ENCODE measurements at regions not wholly inside any gene's neighbourhood (a gene's known extent, or its start where the extent isn't known, plus 50 kb on each side); places are given as distances from the start of the nearest gene placed in this dataset.

GRCh38 chr22:48639896-48640748 is 1187.6 kb downstream of the BRD1 start:
- H3K4me3 ChIP-seq (replicated peaks; ENCODE audit: low read depth, low read length): no peak overlapping the region
- DNase-seq (ENCODE audit: extremely low read depth, low read depth): no peak
- no peak for TF ChIP-seq CTCF (IDR thresholded peaks at IDR 0.05; ENCODE audit: low read depth, low read length, missing control alignments)

GRCh38 chr22:48639021-48639795 is 1188.5 kb downstream of the BRD1 start:
- H3K4me3 ChIP-seq (replicated peaks; ENCODE audit: low read depth, low read length): no peak overlapping the region
- no peak for DNase-seq (ENCODE audit: extremely low read depth, low read depth)
- no peak for TF ChIP-seq CTCF (IDR thresholded peaks at IDR 0.05; ENCODE audit: low read depth, low read length, missing control alignments)

GRCh38 chr22:48637231-48637630 is 1190.4 kb downstream of the BRD1 start:
- no peak for DNase-seq (ENCODE audit: extremely low read depth, low read depth)
- no peak overlapping the region for H3K4me3 ChIP-seq (replicated peaks; ENCODE audit: low read depth, low read length)
- no peak for TF ChIP-seq CTCF (IDR thresholded peaks at IDR 0.05; ENCODE audit: low read depth, low read length, missing control alignments)

GRCh38 chr22:48636746-48637145 is 1190.9 kb downstream of the BRD1 start:
- DNase-seq (ENCODE audit: extremely low read depth, low read depth): no peak
- no peak for TF ChIP-seq CTCF (IDR thresholded peaks at IDR 0.05; ENCODE audit: low read depth, low read length, missing control alignments)
- no peak overlapping the region for H3K4me3 ChIP-seq (replicated peaks; ENCODE audit: low read depth, low read length)

- H3K4me3 ChIP-seq (replicated peaks; ENCODE audit: low read depth, low read length): no peak overlapping the region
- TF ChIP-seq CTCF (IDR thresholded peaks at IDR 0.05; ENCODE audit: low read depth, low read length, missing control alignments): no peak
- DNase-seq (ENCODE audit: extremely low read depth, low read depth): no peak
Observed at GRCh38 chr22:48635816-48636215, 1191.9 kb downstream of the BRD1 start.

- no peak for DNase-seq (ENCODE audit: extremely low read depth, low read depth)
- H3K4me3 ChIP-seq (replicated peaks; ENCODE audit: low read depth, low read length): no peak overlapping the region
- no peak for TF ChIP-seq CTCF (IDR thresholded peaks at IDR 0.05; ENCODE audit: low read depth, low read length, missing control alignments)
Observed at GRCh38 chr22:48635031-48635430, 1192.6 kb downstream of the BRD1 start.
